Epidermal melanocyte (primary cell): ENCODE measurements at regions not wholly inside any gene's neighbourhood (a gene's known extent, or its start where the extent isn't known, plus 50 kb on each side); places are given as distances from the start of the nearest gene placed in this dataset.

Experiments
- DNase-seq: peaks from one replicate; pipeline ENCODE4 v3.0.0; 2011; ENCODE audit warnings: low spot score; ENCODE audit not compliant: insufficient read length

DNA sequence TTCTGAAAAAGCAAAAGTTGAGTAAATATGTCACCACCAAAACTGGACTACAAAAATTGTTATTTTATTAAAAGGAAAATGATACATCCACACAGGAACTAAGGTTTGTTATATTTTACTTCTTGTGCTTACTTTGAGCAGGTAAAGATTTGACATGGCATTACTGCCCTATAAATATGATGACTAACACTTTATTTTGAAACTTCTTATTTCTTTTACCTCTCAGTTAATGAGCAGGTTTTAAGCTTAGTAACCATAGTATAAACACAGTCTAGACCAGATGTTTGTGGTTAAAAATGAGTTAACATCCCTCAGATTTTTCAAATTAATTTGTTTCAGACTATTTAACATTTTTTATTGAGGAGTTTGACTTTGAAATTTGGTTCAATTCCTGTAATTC lies 862.5 kb upstream of the USP15 start:
- DNase-seq, result no peak

- DNase-seq, result no peak
Observed at GRCh38 chr12:61412201-61412600, 848.0 kb upstream of the USP15 start.

DNA sequence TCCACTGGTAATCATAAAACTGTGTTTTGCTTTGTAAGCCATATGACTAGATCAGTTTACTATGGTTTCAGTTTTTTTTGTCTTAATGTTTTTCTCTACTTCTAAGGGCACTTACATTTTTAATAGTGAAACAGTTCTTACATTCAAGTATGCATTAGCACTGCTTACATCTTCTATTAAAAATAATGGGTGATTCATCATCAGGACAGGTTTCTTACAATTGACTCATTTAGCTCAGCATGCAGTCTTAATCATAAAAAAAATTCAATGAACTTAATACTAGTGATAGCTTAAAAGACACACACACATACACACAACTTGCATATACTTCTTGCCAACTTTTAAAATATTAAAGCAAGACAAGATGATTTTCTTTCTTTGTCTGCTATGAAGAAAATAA lies 845.7 kb upstream of the USP15 start:
- no peak for DNase-seq

DNA sequence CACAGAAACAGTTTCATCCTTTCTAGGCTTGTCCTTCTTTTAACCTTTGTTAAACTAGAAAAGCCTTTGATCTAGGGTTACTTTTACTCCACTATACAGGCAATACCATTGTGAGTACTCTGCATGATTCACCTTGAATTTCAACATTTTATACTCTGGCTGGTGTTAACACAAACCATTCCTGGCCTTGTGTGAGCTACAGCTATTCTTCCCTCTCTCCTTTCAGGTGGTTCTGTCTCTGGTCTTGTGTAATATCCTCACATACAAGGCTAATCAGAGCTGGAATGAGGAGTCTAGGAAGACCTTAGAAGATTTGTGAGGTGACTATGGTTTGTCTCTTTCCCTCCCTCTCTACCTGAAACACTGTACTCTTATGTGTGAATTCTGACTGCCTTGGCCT lies 837.4 kb upstream of the USP15 start:
- no peak for DNase-seq

GRCh38 chr12:61452076-61452475 lies 808.1 kb upstream of the USP15 start:
- no peak for DNase-seq

DNA sequence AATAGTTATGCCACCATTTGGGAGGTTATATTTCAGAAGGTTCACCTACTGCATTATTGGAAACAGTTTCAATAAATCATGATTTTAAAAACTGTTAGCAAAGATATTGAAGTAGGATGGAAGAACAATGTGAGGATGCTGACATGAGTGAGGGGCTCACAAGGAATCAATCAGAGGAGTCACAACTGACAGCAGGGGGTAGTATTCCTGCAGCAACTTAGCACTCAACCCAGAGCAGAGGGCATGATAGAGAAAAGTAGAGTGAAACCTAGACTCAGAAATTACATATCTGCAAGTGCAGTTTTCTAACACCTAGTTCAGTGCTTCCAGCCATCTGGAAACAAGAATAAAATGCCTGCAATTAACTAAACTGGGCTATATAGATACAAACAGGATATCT lies 772.5 kb upstream of the USP15 start:
- DNase-seq, result no peak

GRCh38 chr12:61490526-61491498 lies 769.4 kb upstream of the USP15 start:
- no peak for DNase-seq

DNA sequence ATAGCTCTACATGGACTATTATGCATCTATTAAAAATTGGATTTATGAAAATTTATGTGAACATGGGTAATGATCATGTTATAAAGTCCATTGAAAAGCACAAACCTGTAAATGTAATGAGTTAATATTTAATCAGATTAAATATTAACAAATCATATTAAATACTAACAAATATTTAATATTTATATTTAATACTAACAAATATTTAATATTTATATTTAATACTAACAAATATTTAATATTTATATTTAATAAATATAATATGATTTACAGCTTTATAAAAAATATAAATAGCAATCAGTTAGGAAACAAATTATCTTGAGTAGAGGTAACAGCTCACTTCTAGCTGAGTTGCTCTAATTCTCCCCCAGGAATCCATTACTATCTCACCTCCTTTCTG lies 758.0 kb upstream of the USP15 start:
- no peak for DNase-seq

- DNase-seq, result no peak
Observed at GRCh38 chr12:61504396-61505080, 755.7 kb upstream of the USP15 start.

DNA sequence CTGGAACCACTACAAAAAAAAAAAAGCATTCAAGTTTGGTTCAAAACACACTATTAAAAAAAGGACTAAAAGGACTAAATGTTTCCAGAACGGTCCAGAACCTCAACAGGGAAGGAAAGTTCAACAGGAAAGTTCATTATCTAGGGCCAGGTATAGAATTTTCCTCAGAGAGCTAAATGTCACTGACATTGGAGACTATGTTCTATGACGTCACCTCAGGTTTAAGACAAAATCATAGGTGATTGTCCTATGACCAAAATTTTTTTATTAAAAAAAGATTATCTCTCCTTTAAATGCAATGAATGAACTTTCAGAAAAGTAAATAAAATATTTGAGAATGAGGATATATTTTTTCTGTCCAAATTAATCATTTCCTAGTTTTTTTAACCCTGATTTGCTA lies 746.7 kb upstream of the USP15 start:
- no peak for DNase-seq

DNA sequence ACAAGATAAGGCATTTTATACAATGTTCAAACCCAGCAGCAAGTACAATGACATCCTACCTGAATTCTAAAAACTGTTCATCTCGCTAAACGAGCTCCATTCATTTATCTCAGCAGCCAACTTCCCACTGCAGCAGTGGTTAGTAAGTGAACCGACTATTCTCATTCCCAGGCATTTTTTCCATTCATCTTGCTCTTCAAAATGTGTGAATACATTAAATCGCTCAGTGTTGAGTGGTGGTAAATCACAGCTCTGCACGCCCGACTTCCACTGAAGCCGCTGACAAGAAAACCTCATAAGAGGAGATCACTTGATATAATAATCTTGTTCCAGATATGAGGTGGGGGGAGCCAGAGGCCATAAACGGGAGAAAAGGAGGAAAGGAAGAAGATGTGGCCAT lies 746.2 kb upstream of the USP15 start:
- no peak for DNase-seq

DNA sequence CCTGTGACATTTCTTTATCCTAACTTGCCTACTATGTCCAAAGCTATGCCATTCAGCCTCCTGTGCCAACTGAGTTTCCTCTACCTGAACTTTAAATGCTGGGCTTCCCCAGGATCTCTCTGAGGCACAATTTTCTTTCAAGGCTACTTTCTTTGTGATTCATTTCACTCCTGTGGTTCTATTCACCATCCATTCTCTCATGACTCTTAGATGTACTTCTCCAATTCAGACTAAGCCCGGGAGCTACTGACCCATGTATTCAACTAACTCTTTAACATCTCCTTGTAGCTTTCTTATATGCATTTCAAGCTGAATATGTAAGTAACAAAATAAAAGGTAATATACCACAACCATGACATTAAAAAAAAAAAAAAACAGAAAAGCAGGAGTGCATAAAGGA lies 738.9 kb upstream of the USP15 start:
- no peak for DNase-seq

- DNase-seq, result no peak
Observed at GRCh38 chr12:61523276-61523992, 736.8 kb upstream of the USP15 start.

DNA sequence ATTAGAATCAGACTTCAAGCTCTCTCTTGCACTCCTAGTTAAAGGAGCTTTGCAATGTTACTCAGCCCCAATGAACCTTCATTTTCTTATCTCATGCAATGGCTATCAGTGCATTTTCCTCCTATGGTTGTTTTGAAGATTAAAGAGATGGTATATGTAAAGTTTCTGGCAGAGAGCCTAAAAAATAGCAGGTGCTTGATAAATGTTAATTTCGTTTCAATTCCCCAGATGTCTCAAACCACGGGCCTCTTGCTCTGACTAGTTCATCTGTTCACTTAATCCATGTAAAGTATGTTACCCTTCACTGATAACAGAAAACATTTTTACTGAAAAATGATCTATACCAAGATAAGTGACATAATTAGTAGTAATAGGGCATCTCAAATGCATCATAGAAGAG lies 735.4 kb upstream of the USP15 start:
- no peak for DNase-seq

DNA sequence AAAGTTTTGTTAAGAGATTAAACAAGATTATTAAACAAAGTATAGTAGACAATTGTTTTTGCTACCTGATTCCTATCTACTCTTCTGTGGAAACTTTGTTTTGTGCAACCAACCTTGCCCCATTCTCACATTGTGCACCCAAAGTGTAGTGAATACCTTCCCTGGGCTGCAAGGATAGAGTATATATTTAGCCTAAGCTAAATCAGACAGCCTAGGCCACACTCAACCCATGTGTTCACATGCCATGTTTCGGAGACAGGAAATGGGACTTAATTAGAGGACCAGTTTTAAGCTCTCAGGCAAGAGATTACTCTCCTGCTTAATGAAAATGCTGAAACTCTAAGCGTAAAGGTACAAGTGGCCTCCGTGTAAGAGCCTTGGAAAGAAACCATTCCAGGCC lies 734.9 kb upstream of the USP15 start:
- no peak for DNase-seq

GRCh38 chr12:61530456-61530855 lies 729.7 kb upstream of the USP15 start:
- no peak for DNase-seq

DNA sequence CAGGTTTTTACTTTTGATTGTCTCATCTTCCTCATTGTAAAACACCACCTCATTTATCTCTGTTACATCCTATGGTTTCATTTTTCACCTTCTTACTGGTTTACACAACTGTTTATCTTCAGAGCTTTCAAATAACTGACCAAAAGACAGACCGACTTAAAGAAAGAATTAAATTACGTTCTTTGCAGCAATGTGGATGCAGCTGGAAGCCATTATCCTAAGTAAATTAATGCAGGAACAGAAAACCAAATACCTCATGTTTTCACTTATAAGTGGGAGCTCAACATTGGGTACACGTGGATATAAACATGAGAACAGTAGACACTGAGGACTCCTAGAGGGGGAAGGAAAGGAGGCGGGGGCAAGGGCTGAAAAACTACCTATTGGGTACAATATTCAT lies 729.0 kb upstream of the USP15 start:
- no peak for DNase-seq

DNA sequence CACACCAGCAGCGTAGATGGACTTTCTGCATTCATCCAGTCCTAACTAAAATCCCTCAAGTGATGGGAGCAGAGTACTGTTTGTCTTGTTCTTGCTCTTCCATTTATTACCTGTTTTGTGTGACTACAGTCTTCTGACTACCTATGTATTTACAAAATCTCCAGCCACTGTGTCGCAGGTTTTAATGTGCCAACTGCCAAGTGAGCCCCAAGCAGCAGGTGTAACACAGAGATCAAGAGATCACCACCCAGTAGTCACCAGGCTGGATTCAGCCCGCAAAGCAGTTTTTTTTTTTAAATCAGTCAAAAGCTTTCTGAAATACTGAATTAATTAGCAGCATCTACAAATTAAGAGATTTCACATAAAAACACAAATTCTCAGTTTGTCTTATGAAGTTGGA lies 724.1 kb upstream of the USP15 start:
- no peak for DNase-seq

GRCh38 chr12:61536525-61536924 lies 723.7 kb upstream of the USP15 start:
- DNase-seq, result no peak

GRCh38 chr12:61538951-61539350 lies 721.3 kb upstream of the USP15 start:
- DNase-seq, result no peak

- DNase-seq, result no peak
Observed at GRCh38 chr12:61542551-61542950, 717.7 kb upstream of the USP15 start.

DNA sequence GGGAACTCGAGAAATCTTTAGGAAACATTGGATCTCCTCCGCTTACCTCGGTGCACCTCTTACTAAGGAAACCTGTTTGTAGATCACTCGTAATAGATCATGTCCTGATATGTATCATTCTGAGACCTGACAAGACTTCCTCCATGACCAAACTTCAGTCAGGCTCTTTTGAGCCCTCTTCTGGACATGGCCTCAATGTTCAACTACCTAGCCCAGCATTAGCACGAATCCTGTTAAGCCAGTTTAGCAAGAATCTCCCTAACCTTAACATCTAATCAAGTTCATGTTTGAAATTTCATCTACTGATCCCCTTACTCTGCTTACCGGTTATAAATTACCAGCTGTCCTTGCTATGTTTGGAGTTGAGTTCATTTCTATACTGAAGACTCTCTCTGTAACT lies 713.9 kb upstream of the USP15 start:
- DNase-seq, result no peak
